Left ventricle myocardium inferior (tissue), 1 donor: ENCODE measurements at regions not wholly inside any gene's neighbourhood (a gene's known extent, or its start where the extent isn't known, plus 50 kb on each side); places are given as distances from the start of the nearest gene placed in this dataset.
A peak's percentile ranks its signal among the peaks of the same experiment; 100 is the strongest.

Source experiments
- DNase-seq: peaks from one replicate; pipeline ENCODE4 v3.0.0-alpha.2; 2020
- H3K27ac ChIP-seq: fragments of 200-600 bp; replicated peaks from 2 replicates; pipeline ENCODE4 v1.8.0; 2021
- H3K27me3 ChIP-seq: fragments of 200-600 bp; 2 replicates; pipeline ENCODE4 v1.8.0; 2021; ENCODE audit warnings: low read depth
- H3K36me3 ChIP-seq: fragments of 200-600 bp; 2 replicates; pipeline ENCODE4 v1.8.0; 2021
- H3K4me1 ChIP-seq: fragments of 200-600 bp; 2 replicates; pipeline ENCODE4 v1.8.0; 2021
- H3K4me3 ChIP-seq: fragments of 200-600 bp; 2 replicates; pipeline ENCODE4 v1.8.0; 2021; ENCODE audit warnings: mild to moderate bottlenecking, moderate library complexity
- H3K9me3 ChIP-seq: fragments of 200-600 bp; replicated peaks from 2 replicates; pipeline ENCODE4 v1.8.0; 2021
- CTCF ChIP-seq: fragments of 200-600 bp; IDR thresholded peaks from 2 replicates; pipeline ENCODE4 v1.8.0; 2021; ENCODE audit warnings: antibody characterized with exemption, mild to moderate bottlenecking, borderline replicate concordance
- intact Hi-C: fragments of 100-400 bp; cut with micrococcal nuclease; formaldehyde crosslinking; loops from one replicate; pipeline ENCODE4 v1.11.0; 2022
- donor health status: DM: no; HTN: yes; CAD: no; lungs with severe emphysema.

GRCh38 chr4:189090174-189090814, 850.4 kb upstream of the FRG1 start:
- H3K4me1 ChIP-seq: no peaks in the 10 kb centered on the region
- no peak overlapping the region for H3K4me3 ChIP-seq
- no peak for DNase-seq
- H3K36me3 ChIP-seq: no peaks in the 10 kb centered on the region
- H3K27me3 ChIP-seq: no peaks in the 10 kb centered on the region
- no peak overlapping the region for H3K27ac ChIP-seq
- no peaks in the 10 kb centered on the region for H3K9me3 ChIP-seq
- intact Hi-C loops: no loop called here
- TF ChIP-seq CTCF: peak; percentile 38

- intact Hi-C loops: no loop called here
- Histone ChIP-seq H3K4me1 (no peaks in the 10 kb centered on the region), H3K4me3 (no peak overlapping the region), H3K27me3 (no peaks in the 10 kb centered on the region), H3K27ac (no peak overlapping the region), H3K9me3 (no peaks in the 10 kb centered on the region), H3K36me3 (no peaks in the 10 kb centered on the region)
- no peak for TF ChIP-seq CTCF
- DNase-seq: no peak
Measured at GRCh38 chr4:189092581-189092980, 848.1 kb upstream of the FRG1 start.

- H3K27me3 ChIP-seq: no peaks in the 10 kb centered on the region
- H3K9me3 ChIP-seq: no peaks in the 10 kb centered on the region
- no peak overlapping the region for H3K27ac ChIP-seq
- H3K36me3 ChIP-seq: no peaks in the 10 kb centered on the region
- H3K4me3 ChIP-seq: no peak overlapping the region
- no peaks in the 10 kb centered on the region for H3K4me1 ChIP-seq
- no peak for TF ChIP-seq CTCF
- intact Hi-C loops: no loop called here
- no peak for DNase-seq
Measured at GRCh38 chr4:189096108-189096507, 844.6 kb upstream of the FRG1 start.

- TF ChIP-seq CTCF: no peak
- intact Hi-C loops: no loop called here
- Histone ChIP-seq H3K36me3 (no peaks in the 10 kb centered on the region), H3K9me3 (no peaks in the 10 kb centered on the region), H3K4me1 (no peaks in the 10 kb centered on the region), H3K4me3 (no peak overlapping the region), H3K27me3 (no peaks in the 10 kb centered on the region), H3K27ac (no peak overlapping the region)
- DNase-seq: no peak
Measured at GRCh38 chr4:189096717-189097116, 844.0 kb upstream of the FRG1 start.

GRCh38 chr4:189098932-189099696, 841.6 kb upstream of the FRG1 start:
- H3K27me3 ChIP-seq: no peaks in the 10 kb centered on the region
- H3K9me3 ChIP-seq: no peaks in the 10 kb centered on the region
- H3K4me1 ChIP-seq: no peaks in the 10 kb centered on the region
- H3K27ac ChIP-seq: no peak overlapping the region
- TF ChIP-seq CTCF: no peak
- intact Hi-C loops: no loop called here
- no peaks in the 10 kb centered on the region for H3K36me3 ChIP-seq
- H3K4me3 ChIP-seq: no peak overlapping the region
- no peak for DNase-seq
